ENCODE measurements at regions not wholly inside any gene's neighbourhood (a gene's known extent, or its start where the extent isn't known, plus 50 kb on each side); places are given as distances from the start of the nearest gene placed in this dataset.

- no peak for TF ChIP-seq CTCF (IDR thresholded peaks at IDR 0.05)
- TF ChIP-seq POLR2A (IDR thresholded peaks at IDR 0.05) = no peak
Observed at GRCh38 chr5:172541773-172542136, 87.4 kb upstream of the SH3PXD2B start.
